ENCODE measurements at regions not wholly inside any gene's neighbourhood (a gene's known extent, or its start where the extent isn't known, plus 50 kb on each side); places are given as distances from the start of the nearest gene placed in this dataset.

DNA sequence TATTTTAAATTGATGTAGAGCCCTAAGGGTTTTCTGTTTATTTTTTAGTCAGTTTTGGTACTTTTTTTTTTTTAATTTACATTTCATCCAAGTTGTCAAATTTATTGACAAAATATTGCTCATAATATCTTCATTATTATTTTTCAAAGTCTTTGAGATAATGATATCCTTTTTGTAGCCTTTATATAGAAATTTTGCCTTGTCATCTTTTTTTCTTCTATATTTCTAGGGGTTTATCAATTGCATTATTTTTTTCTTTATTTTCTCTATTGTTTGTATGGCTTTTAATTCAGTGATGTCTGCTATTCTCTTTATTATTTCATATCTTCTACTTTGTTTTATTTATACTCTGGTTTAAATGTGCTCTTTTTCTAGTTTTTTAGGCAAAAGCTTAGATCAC, 863.0 kb upstream of the GJE1 start:
- H3K27ac ChIP-seq, result no peak overlapping the region
- TF ChIP-seq ZFX (IDR thresholded peaks at IDR 0.05; ENCODE audit: borderline replicate concordance), result no peak
- TF ChIP-seq, protein P1, sequence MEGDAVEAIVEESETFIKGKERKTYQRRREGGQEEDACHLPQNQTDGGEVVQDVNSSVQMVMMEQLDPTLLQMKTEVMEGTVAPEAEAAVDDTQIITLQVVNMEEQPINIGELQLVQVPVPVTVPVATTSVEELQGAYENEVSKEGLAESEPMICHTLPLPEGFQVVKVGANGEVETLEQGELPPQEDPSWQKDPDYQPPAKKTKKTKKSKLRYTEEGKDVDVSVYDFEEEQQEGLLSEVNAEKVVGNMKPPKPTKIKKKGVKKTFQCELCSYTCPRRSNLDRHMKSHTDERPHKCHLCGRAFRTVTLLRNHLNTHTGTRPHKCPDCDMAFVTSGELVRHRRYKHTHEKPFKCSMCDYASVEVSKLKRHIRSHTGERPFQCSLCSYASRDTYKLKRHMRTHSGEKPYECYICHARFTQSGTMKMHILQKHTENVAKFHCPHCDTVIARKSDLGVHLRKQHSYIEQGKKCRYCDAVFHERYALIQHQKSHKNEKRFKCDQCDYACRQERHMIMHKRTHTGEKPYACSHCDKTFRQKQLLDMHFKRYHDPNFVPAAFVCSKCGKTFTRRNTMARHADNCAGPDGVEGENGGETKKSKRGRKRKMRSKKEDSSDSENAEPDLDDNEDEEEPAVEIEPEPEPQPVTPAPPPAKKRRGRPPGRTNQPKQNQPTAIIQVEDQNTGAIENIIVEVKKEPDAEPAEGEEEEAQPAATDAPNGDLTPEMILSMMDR (IDR thresholded peaks at IDR 0.05), result no peak

DNA sequence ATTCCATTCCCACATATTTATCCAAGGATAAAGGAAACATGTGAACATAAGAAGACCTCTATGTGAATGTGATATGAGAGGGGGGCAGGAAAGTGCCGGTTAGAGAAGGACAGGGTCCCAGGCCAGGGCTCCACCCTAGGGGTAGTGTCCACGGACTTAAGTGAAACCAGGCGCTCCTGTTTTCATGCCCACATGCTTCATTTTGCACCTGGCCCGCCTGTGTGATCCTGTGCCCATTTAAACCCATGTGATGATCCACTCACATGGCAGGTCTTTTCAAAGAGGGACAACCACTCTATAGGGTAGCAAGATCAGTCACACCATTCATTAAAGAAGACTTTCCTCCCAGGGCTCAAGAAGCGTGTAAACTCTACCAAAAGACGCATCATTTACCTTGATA, 865.3 kb upstream of the GJE1 start:
- H3K27ac ChIP-seq, result no peak overlapping the region

DNA sequence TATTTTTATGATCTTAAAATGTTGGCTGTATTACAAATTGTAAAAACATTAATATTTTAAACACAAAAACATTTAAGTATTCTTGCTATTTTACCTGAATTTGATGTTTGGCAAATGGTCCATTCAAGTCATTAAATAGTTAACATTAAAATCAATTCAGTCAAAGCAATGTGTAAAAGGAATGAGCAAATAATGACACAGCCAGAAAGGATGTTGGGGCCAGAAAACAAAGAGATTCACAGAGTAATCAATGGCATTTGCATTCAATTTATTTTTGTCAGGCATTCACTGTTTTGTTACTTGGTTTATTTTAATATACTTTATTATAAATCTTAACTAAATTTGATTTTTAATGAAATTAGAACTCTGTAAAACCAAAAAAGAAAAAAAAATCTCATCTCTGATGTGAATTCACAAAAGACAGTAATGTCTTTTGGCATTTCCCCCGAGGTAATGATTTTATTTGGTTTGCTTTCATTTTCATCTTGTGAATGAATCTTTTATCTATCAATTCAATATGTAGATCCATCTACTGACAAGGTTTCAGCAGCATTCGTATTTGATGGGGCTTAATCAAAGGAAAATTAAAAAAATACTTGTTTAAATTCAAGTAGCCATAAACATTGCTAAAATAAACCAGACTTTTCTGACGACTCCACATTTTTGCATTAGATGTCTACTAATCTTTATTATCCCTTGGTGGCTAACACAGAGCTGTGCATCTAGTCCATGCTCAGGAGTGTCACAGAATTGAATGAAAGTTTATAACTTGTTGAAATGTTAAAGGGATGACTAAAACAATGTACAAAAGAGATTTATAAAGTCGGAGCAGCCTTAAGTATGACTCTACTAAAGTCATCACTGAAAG, 866.7 kb upstream of the GJE1 start:
- TF ChIP-seq ZFX (IDR thresholded peaks at IDR 0.05; ENCODE audit: borderline replicate concordance), result no peak
- TF ChIP-seq, protein P1 (IDR thresholded peaks at IDR 0.05), result no peak
- no peak overlapping the region for H3K27ac ChIP-seq

More for the DNA sequence above, 865.3 kb upstream of the GJE1 start:
- TF ChIP-seq ZFX (IDR thresholded peaks at IDR 0.05; ENCODE audit: borderline replicate concordance), result no peak
- TF ChIP-seq, protein P1 (IDR thresholded peaks at IDR 0.05), result no peak

DNA sequence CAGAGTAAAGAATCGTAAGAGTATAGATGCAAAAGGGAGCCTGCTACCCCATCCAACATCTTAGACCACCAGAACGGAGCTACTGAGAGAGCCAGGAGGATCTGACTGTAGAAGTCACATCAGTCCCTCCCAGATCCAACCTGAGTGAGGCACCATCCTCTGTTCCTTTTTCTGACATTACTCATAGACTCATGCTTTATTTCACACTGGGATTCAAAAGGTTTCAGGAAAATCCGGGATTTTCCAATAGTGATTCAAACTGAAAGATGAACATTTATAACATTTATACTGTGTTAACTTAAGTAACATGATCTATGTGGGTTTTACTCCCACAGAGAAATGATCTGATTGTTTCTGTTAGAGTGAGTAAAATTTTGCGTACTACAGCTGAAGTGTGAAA, 868.6 kb upstream of the GJE1 start:
- TF ChIP-seq ZFX (IDR thresholded peaks at IDR 0.05; ENCODE audit: borderline replicate concordance), result no peak
- TF ChIP-seq, protein P1 (IDR thresholded peaks at IDR 0.05), result no peak
- no peak overlapping the region for H3K27ac ChIP-seq

DNA sequence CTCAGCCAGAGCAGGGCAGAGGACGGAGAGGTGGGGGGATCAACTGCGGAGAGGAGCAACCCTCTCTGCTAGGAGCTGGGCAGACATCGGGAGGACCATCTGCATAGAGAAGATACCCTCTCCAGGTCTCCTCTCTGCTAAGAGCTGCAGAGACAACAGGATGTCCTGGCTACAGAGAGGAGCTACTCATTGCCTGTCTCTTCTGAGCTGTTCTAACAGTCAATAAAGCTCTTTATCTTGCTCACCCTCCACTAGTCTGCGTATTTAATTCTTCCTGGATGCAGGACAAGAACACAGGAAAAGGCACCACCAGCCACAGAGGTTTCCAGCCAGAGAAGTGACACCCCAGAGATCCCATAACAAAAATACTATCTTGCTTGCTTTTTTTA, 871.1 kb upstream of the GJE1 start:
- no peak overlapping the region for H3K27ac ChIP-seq
- no peak for TF ChIP-seq ZFX (IDR thresholded peaks at IDR 0.05; ENCODE audit: borderline replicate concordance)
- TF ChIP-seq, protein P1 (IDR thresholded peaks at IDR 0.05), result no peak

DNA sequence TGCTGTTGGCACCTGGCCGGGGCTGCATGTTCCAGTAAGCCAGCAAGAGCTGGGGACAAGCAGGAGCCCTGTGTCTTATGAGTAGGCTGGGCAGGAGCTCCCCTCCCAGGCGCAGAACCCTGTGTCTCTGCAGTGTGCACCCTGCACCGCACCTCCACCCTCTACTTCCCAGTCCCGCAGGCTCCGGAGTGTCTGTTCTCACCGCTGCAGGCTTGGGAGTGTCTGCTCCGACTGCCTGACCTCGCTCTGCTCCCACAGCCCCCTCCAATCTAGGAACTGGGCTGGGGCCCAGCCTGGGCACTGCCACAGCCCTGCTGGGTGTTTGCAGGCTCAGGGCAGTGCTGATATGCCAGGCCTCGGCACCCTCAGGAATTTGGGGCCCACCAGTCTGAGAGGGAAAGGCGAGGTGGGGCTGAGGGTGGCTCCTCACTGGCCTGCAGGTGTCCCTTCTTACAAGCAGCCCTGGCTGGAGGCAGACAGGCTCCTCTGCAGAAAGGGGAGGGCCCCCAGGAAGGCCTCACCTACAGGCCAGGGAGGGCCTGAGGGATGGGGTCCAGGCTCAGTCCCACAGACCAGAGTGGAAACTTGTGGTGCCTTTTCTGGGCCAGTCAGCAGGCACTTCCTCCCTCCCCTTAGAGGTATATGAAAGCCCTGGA, 871.6 kb upstream of the GJE1 start:
- TF ChIP-seq ZFX (IDR thresholded peaks at IDR 0.05; ENCODE audit: borderline replicate concordance), result no peak
- TF ChIP-seq, protein P1 (IDR thresholded peaks at IDR 0.05), result no peak
- H3K27ac ChIP-seq, result no peak overlapping the region

DNA sequence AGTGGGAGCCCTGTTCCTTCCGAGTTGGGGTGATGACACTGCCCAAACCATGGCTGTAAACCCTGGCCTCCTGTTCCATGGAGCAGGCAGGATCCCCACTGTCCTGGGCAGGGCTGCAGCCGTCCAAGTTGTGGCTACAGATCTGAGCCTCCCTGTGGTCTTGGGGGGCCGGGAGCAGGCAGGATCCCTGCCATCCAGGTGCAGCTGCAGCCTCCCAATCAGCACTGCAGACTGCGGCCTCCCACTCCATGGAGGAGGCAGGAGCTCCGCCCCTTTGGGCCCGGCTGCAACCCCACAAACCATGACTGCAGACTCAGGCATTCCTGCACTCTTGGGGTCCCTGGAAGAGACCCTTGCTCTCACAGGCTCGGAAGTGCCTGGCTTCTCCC, 872.1 kb upstream of the GJE1 start:
- H3K27ac ChIP-seq, result no peak overlapping the region
- no peak for TF ChIP-seq ZFX (IDR thresholded peaks at IDR 0.05; ENCODE audit: borderline replicate concordance)
- TF ChIP-seq, protein P1 (IDR thresholded peaks at IDR 0.05), result no peak
